ENCODE measurements at regions not wholly inside any gene's neighbourhood (a gene's known extent, or its start where the extent isn't known, plus 50 kb on each side); places are given as distances from the start of the nearest gene placed in this dataset.
A peak's percentile ranks its signal among the peaks of the same experiment; 100 is the strongest.

DNA sequence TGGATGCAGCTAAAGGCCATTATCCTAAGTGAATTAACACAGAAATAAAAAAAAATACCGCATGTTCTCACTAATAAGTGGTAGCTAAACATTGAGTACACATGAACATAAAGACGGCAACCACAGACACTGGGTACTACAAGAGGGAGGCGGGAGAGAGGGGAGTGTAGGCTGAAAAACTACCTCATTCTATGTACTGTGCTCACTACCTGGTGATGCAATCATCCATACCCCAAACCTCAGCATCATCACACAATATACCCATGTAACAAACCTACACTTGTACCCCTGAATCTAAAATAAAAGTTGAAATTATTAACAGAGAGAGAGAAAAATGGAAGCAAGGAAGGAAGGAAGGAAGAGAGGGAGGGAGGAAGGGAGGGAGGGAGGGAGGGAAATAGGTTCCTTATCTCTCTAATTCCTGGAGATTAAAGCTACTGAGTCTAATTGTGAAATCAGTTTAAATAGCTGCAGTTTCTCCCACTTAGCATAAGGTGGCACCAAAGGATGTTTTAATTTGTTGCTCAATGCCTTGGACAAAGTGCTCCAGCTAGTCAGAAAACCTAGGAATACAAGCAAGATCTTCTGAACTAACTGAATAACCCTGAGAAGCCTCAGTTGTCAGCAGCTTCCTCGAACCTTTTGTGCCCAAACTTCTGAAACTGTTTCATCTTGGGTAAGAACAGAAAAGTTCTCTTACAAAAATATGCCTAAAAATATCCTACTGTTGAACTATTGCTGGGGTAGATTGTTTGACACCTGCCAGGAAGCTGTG lies 79.4 kb upstream of the ATP11B start:
- H3K4me1 ChIP-seq (ENCODE audit: control insufficient read depth in 2 of 3, insufficient read depth in 2 of 3, low read depth in 1 of 3, low read length in 3 of 3), result peaks cover 0 to 7% (median 3%) of the 10 kb centered on the region in 3 donors
- H3K9ac ChIP-seq (ENCODE audit: low read length in 3 of 3), result no peak overlapping the region
- DNase-seq (peak in 2 of 5 donors; percentile 70 to 85), FAIRE-seq (peak; percentile 15)
- intact Hi-C loops (cut with DNase I), result loop anchor here (5.0 kb wide), 1 partner anchor 123 kb away; no protein-coding TSS in a partner anchor
- H3K36me3 ChIP-seq (ENCODE audit: control insufficient read depth in 2 of 3, insufficient read depth in 3 of 3, low read length in 3 of 3), result no peaks in the 10 kb centered on the region
- H3K27ac ChIP-seq (ENCODE audit: low read depth in 2 of 2, low read length in 2 of 2), result no peak overlapping the region
- H3K4me3 ChIP-seq (ENCODE audit: low read length in 3 of 3), result no peak overlapping the region
- peak; percentile 74 for TF ChIP-seq CTCF (IDR thresholded peaks at IDR 0.05; ENCODE audit: borderline replicate concordance, extremely low read depth, insufficient read depth)
- H3K27me3 ChIP-seq (ENCODE audit: control insufficient read depth, insufficient read depth, low read length), result no peaks in the 10 kb centered on the region
- no peaks in the 10 kb centered on the region for H3K9me3 ChIP-seq (ENCODE audit: control insufficient read depth in 2 of 3, insufficient read depth in 1 of 3, low read length in 3 of 3)

DNA sequence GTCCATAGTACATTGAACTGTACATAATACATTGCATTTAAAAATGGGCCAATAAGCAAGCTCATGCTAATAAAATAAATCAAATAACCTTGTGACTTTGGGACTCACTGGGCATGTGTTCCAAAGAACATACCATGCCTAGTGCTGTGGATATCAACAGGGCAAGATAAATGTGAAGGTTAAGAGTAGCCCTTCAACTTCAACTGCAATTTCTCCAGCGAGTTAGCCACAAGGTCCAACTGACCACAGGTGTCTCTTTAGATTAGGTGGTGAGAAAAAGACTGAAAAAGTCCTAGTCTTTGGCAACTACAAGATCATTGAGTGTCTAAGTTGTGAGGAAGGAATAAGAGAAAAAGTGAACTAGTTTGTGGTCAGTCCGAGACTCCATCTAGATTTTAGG lies 78.3 kb upstream of the ATP11B start:
- no peak overlapping the region for H3K9ac ChIP-seq (ENCODE audit: low read length in 3 of 3)
- no peak overlapping the region for H3K27ac ChIP-seq (ENCODE audit: low read depth in 2 of 2, low read length in 2 of 2)
- no peaks in the 10 kb centered on the region for H3K36me3 ChIP-seq (ENCODE audit: control insufficient read depth in 2 of 3, insufficient read depth in 3 of 3, low read length in 3 of 3)
- no peak overlapping the region for H3K4me3 ChIP-seq (ENCODE audit: low read length in 3 of 3)
- H3K27me3 ChIP-seq (ENCODE audit: control insufficient read depth, insufficient read depth, low read length), result no peaks in the 10 kb centered on the region
- intact Hi-C loops (cut with DNase I), result no loop called here
- FAIRE-seq (no peak), DNase-seq (no peak)
- TF ChIP-seq CTCF (IDR thresholded peaks at IDR 0.05; ENCODE audit: borderline replicate concordance, extremely low read depth, insufficient read depth), result no peak
- peaks cover 0 to 7% (median 3%) of the 10 kb centered on the region in 3 donors for H3K4me1 ChIP-seq (ENCODE audit: control insufficient read depth in 2 of 3, insufficient read depth in 2 of 3, low read depth in 1 of 3, low read length in 3 of 3)
- H3K9me3 ChIP-seq (ENCODE audit: control insufficient read depth in 2 of 3, insufficient read depth in 1 of 3, low read length in 3 of 3), result no peaks in the 10 kb centered on the region

DNA sequence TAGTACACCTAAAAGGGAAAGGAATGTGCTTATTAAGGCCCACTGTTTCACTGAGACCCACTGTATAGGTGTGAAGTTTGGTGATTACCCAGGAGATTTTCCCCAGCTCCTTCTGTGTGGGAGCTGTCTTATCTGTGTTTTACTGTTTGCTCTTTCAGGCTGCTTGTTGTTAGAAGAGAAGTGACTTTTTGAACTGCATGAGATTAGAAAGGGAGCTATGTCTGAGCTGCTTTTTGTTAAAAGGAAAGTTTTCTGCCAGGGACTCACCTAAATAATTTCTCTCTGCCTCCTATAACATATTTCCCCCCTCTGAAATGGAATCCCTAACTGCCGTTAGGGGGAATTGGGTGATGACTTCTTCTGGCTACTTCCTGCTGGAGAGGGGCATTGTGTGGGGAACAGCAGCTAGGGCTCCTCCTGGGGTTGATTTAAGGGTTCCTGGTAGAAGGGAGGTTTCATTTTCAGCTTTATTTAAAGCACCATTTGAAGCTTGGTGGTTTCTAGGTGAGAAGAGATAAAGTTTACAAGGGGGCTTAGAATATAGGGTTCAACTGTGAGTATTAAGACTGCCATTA lies 77.1 kb upstream of the ATP11B start:
- FAIRE-seq (no peak), DNase-seq (peak in 1 of 5 donors; percentile 14)
- H3K9me3 ChIP-seq (ENCODE audit: control insufficient read depth in 2 of 3, insufficient read depth in 1 of 3, low read length in 3 of 3), result no peaks in the 10 kb centered on the region
- no peak overlapping the region for H3K27ac ChIP-seq (ENCODE audit: low read depth in 2 of 2, low read length in 2 of 2)
- no peak overlapping the region for H3K9ac ChIP-seq (ENCODE audit: low read length in 3 of 3)
- no peak overlapping the region for H3K4me3 ChIP-seq (ENCODE audit: low read length in 3 of 3)
- no peaks in the 10 kb centered on the region for H3K27me3 ChIP-seq (ENCODE audit: control insufficient read depth, insufficient read depth, low read length)
- H3K4me1 ChIP-seq (ENCODE audit: control insufficient read depth in 2 of 3, insufficient read depth in 2 of 3, low read depth in 1 of 3, low read length in 3 of 3), result peaks cover 0 to 6% (median 3%) of the 10 kb centered on the region in 3 donors
- intact Hi-C loops (cut with DNase I), result no loop called here
- TF ChIP-seq CTCF (IDR thresholded peaks at IDR 0.05; ENCODE audit: borderline replicate concordance, extremely low read depth, insufficient read depth), result no peak
- no peaks in the 10 kb centered on the region for H3K36me3 ChIP-seq (ENCODE audit: control insufficient read depth in 2 of 3, insufficient read depth in 3 of 3, low read length in 3 of 3)

All from kidney (tissue), 13 donors.